ENCODE measurements at regions not wholly inside any gene's neighbourhood (a gene's known extent, or its start where the extent isn't known, plus 50 kb on each side); places are given as distances from the start of the nearest gene placed in this dataset.

- TF ChIP-seq CBX1 (IDR thresholded peaks at IDR 0.05; ENCODE audit: low read depth) (no peak), HNRNPH1 (optimal IDR thresholded peaks at IDR 0.05; ENCODE audit: low read depth, low read length) (no peak), SNAPC4 (CRISPR knock-in tag; IDR thresholded peaks at IDR 0.05) (no peak), KDM3A (CRISPR knock-in tag; IDR thresholded peaks at IDR 0.05; ENCODE audit: low read depth) (no peak), PBX3 (CRISPR knock-in tag; IDR thresholded peaks at IDR 0.05; ENCODE audit: borderline replicate concordance) (no peak), ZNF782 (CRISPR knock-in tag; IDR thresholded peaks at IDR 0.05; ENCODE audit: borderline replicate concordance) (no peak), HNF4G (IDR thresholded peaks at IDR 0.05; ENCODE audit: borderline replicate concordance, low read depth, low read length) (no peak), HNF4G (CRISPR knock-in tag; IDR thresholded peaks at IDR 0.05; ENCODE audit: borderline replicate concordance, low read depth) (no peak), TSC22D2 (CRISPR knock-in tag; IDR thresholded peaks at IDR 0.05; ENCODE audit: borderline replicate concordance) (no peak)
- TF ChIP-seq, protein P1, sequence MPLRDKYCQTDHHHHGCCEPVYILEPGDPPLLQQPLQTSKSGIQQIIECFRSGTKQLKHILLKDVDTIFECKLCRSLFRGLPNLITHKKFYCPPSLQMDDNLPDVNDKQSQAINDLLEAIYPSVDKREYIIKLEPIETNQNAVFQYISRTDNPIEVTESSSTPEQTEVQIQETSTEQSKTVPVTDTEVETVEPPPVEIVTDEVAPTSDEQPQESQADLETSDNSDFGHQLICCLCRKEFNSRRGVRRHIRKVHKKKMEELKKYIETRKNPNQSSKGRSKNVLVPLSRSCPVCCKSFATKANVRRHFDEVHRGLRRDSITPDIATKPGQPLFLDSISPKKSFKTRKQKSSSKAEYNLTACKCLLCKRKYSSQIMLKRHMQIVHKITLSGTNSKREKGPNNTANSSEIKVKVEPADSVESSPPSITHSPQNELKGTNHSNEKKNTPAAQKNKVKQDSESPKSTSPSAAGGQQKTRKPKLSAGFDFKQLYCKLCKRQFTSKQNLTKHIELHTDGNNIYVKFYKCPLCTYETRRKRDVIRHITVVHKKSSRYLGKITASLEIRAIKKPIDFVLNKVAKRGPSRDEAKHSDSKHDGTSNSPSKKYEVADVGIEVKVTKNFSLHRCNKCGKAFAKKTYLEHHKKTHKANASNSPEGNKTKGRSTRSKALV (CRISPR knock-in tag; IDR thresholded peaks at IDR 0.05): no peak
- TF ChIP-seq, protein P2, sequence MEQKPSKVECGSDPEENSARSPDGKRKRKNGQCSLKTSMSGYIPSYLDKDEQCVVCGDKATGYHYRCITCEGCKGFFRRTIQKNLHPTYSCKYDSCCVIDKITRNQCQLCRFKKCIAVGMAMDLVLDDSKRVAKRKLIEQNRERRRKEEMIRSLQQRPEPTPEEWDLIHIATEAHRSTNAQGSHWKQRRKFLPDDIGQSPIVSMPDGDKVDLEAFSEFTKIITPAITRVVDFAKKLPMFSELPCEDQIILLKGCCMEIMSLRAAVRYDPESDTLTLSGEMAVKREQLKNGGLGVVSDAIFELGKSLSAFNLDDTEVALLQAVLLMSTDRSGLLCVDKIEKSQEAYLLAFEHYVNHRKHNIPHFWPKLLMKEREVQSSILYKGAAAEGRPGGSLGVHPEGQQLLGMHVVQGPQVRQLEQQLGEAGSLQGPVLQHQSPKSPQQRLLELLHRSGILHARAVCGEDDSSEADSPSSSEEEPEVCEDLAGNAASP (CRISPR knock-in tag; IDR thresholded peaks at IDR 0.05; ENCODE audit: borderline replicate concordance): no peak
- Histone ChIP-seq H4K20me1 (ENCODE audit: insufficient read depth, low read length) (no peaks in the 10 kb centered on the region), H3K36me3 (replicated peaks in 1 of 2; ENCODE audit: control insufficient read depth in 1 of 2, insufficient read depth in 2 of 2, low read length in 2 of 2) (no peaks in the 10 kb centered on the region), H3K4me1 (ENCODE audit: insufficient read depth, low read length) (no peaks in the 10 kb centered on the region), H3K9ac (ENCODE audit: insufficient read depth, low read depth, low read length) (no peak overlapping the region), H3K79me2 (ENCODE audit: insufficient read depth, low read length) (no peaks in the 10 kb centered on the region), H3K4me2 (ENCODE audit: low read depth, low read length) (no peak overlapping the region), H3K27ac (ENCODE audit: extremely low read length, insufficient read depth, low read length) (no peak overlapping the region), H3K4me3 (replicated peaks in 1 of 3; ENCODE audit: insufficient read depth in 1 of 3, low read depth in 2 of 3, low read length in 3 of 3) (no peak overlapping the region), H3K27me3 (ENCODE audit: control insufficient read depth in 1 of 2, insufficient read depth in 2 of 2, low read length in 2 of 2) (no peaks in the 10 kb centered on the region; a peak in 1 of 5 replicates), H2AFZ (ENCODE audit: low read length) (no peak overlapping the region), H3K9me3 (ENCODE audit: low read length) (no peaks in the 10 kb centered on the region)
- in situ Hi-C loops (cut with HindIII; ENCODE audit: extremely low pct_ligation_motif_present, low pct_unique_long_range_greater_than_20kb) (no loop called here), intact Hi-C loops (cut with micrococcal nuclease; ENCODE audit: unreplicated experiment) (no loop called here)
- ChIA-PET POLR2A (no interaction called here), CTCF (ENCODE audit: low intra/inter-chr PET ratio, low total read pairs) (interaction anchor here (1.7 kb wide), 1 partner anchor 15 kb away, joined by 5 read pairs; no protein-coding TSS in a partner anchor)
- DNase-seq (ENCODE audit: low spot score): no peak
- ATAC-seq: no peak
- WGBS (ENCODE audit: low lambda C conversion rate): 81% methylated on average over 4 of the region's 6 CpGs
- FAIRE-seq: no peak
- no TSS peak for BruUV-seq (replicated peaks)
These were observed 78.3 kb upstream of the NFASC start for GRCh38 chr1:204792354-204792692.
